ENCODE measurements at regions not wholly inside any gene's neighbourhood (a gene's known extent, or its start where the extent isn't known, plus 50 kb on each side); places are given as distances from the start of the nearest gene placed in this dataset.

DNA sequence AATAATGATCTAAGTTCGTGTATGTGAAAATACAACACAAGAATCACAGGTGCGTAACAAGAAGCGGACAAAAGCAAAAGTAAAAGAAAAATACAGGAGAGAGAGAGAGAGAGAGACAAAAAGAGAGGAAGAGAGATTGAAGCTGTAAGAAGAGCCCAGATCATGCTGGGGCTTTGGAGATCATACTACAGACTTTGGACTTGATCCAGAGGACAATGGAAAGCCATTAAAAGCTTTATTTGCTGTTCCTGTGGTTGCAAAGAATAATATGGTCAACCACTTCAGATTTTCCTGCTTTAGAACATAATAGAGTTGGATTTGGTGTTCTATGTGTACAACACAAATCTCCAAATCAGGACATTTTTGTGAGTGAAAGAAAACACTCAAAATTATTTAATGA, 561.4 kb downstream of the CAAP1 start:
- no peak for DNase-seq (ENCODE audit: extremely low read depth, low read depth, low spot score)

DNA sequence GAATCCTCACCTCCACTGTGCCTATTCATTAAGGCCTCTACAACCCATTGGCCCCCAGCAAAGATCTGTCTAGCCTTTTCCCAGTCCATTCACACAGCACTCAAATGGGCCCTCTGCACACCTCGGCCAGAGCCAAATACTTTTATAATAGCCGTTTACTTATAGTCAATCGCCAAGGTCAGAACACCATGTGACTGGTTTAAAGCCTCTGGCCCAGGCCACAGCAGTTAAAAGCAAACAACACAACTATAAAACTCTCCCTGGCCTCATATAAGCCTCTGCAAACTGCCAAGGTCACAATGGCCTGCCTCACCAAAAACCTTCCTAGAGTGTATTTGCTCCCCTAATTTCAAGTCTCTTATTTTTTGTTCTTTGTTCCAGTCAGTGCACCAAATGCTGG, 562.6 kb downstream of the CAAP1 start:
- DNase-seq (ENCODE audit: extremely low read depth, low read depth, low spot score): no peak

DNA sequence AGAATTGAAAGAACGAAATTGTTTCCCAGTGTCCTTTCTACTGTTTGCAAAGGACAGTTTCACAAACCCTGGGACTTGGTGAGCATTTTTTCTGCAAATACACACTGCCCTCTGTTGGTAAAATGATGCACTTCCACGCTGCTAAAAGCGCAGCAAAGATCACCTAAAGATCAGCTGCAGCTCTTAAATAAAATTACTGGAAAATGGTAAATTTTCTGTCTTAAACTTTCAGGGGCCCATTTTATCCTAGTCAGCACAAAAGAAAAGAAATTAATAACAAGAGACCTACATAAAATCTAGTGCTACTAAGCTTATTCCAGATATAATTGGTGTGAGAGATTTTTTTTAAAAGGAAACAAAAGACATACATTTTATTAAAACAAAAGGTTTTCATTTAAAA, 566.0 kb downstream of the CAAP1 start:
- DNase-seq (ENCODE audit: extremely low read depth, low read depth, low spot score): peak; percentile 77

DNA sequence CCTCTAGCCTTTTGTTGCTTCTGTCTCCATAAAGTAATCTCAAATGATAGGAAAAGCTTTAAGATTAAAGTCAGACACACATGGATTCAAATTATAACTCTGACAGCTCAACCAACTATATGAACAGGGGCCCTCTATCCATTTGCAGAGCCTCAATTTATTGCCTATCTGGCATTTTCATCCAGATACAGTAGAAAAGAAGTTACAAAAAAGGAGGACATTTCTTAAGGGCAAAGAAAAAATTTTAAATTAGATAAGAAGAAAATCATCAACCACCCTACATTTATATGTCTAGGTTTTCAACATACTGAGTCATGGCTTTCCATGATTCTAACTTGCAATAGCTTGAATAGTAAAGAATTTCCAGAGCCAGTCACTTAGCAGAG, 567.2 kb downstream of the CAAP1 start:
- DNase-seq (ENCODE audit: extremely low read depth, low read depth, low spot score): no peak

DNA sequence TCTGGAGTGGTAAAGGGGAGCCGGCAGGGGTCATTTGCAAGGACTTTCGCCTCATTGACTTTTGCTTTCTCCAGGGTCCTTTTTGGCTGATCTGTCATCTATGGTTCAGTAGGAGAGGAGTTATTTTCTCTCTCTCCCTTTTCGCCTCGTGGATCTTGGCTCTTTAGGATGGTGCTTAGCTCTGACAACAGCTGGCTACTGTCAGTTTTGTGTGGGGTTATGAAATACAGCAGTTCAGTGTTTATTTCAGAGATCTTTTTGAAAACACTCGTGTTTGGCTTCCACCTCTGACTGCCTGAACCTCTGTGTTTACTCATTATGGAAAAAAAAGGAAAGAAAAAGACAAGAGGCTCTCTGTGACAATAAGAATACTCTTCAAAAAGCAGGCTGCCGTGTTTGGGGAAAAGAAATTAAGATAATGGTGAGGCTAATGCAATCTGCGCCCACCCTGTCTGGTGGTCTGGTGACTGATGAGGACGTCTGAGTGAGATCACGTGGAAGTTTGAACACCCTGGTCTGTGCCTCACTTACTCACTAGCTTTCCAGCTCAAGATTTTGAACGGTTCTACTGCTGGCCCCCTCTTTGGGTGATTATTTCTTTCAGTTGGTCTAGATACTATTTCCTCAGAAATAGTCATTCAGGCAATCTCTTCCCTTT, 567.7 kb downstream of the CAAP1 start:
- no peak for DNase-seq (ENCODE audit: extremely low read depth, low read depth, low spot score)

DNA sequence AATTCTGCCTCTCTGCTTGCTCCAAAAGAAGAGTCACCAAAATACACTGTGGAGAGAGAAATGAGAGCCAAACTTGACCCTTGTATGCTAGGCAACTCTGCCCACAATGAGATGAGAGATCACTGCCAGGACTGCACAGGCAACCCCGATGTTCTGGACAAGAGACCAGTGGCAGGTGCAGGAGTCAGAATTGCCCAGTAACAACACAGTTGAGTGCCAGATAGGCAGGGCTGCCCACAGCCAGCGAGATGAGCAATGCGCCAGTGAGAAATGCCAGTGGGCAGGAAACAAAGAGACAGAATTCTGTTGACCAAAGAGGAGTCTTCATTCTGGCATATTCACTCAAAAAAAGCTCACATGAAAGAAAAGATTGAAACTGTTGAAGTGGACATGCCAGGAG, 570.7 kb downstream of the CAAP1 start:
- no peak for DNase-seq (ENCODE audit: extremely low read depth, low read depth, low spot score)

DNA sequence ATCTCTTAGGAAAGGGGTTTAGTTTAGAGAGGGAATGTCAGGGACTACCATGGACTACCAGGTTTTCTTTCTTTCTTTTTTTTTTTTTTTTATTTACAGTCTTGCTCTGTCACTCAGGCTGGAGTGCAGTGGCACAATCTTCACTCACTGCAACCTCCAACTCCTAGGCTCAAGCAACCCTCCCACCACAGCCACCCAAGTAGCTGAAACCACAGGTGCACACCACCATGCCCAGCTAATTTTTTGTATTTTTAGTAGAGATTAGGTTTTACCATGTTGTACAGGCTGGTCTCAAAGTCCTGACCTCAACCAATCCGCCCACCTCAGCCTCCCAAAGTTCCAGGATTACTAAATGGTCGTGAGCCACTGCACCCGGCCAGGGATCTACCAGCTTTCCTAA, 572.7 kb downstream of the CAAP1 start:
- no peak for DNase-seq (ENCODE audit: extremely low read depth, low read depth, low spot score)

DNA sequence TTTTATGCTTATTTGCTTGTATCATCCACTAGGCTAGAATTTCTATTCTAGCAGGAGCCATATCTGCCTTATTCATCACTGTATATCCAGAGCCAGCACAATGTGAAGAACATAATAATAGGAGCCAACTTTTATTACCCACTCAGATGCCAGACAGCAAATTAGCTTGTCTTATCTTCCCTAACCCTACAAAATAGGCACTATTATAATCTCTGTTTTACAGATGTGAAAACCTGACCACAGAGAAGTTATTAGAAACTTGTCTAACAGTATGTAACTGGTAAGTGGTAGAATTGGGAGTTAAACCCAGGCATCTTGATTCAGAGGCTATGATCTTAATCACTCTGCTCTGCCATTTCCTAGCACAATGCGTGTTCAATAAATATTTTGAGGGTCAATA, 579.5 kb downstream of the CAAP1 start:
- no peak for DNase-seq (ENCODE audit: extremely low read depth, low read depth, low spot score)

DNA sequence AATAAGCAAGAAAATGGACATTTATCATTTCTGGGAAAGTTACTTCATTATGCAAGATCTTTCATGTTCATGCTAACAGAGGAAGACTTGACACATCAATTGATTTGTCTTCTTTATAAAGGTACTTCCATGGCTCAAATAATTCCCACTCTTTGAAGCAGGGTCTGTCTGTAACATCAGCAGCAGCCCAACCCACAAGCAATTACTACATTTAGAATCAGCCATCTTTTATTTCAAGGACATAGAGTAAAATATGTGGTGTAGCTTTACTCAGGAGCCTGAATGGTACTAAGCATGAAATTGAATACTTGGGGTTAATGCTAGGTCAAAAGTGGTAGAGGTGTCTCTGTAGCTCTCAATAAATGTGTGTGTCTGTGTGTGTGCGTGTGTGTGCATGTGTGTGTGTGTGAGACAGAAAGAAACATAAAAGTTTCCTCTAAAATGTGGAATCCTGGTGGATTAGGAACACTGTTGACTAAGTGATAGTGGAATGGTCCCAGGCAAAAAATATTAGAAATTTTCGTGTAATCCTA, 581.1 kb downstream of the CAAP1 start:
- no peak for DNase-seq (ENCODE audit: extremely low read depth, low read depth, low spot score)

DNA sequence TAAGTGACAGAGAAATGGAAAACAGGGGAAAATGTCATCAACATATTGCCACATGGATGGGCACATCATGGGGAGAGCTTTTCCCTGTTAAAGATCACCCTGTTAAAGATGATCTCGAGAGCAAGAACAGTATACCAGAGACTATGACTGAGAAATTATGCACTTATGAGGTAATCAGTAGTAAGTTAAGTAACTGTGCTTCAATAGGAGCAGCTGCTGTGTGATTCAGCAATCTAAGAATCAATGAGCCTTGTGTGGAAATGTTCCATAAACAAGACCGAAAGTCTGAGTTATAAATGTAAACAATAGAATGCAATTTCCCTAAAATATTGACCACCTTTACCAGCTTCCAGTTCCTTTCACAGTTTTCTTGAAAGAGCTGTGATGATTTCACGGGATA, 582.3 kb downstream of the CAAP1 start:
- DNase-seq (ENCODE audit: extremely low read depth, low read depth, low spot score): no peak

DNA sequence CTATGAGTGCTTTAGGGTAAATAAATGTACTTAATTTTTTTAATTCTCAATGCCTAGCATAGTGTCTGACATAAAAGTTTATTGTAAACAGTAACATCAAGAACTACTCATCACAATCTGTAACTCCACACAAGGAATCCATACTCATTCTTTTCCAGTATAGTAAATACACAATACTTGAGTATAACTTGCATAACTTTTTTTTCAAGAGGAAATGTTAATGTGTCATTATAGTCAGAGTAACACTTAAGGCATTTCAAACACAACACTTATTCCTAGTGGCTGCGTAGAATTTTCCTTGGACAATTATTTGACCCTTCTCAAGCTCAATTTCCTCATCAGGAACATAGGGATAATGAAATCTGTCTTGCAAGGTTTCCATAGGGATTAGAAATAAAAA, 584.3 kb downstream of the CAAP1 start:
- DNase-seq (ENCODE audit: extremely low read depth, low read depth, low spot score): no peak

DNA sequence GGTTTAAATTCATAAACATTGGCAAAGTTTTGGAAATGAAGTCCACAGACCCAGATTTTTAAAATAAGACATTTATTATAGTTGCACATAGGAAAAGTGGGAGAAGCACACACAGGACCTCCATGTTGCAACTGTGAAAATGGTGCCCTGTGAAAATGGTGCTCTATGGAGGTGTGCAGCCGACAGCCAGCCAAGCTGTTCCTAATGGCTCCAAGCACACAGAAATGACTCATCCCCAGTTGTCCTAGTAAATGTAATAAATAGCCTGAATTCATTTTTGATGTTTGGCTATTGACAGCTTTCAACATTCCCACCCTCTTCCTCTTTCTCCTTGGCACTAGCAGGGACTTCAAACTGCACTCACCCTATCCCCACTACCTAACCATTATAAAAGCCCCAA, 590.9 kb downstream of the CAAP1 start:
- no peak for DNase-seq (ENCODE audit: extremely low read depth, low read depth, low spot score)

DNA sequence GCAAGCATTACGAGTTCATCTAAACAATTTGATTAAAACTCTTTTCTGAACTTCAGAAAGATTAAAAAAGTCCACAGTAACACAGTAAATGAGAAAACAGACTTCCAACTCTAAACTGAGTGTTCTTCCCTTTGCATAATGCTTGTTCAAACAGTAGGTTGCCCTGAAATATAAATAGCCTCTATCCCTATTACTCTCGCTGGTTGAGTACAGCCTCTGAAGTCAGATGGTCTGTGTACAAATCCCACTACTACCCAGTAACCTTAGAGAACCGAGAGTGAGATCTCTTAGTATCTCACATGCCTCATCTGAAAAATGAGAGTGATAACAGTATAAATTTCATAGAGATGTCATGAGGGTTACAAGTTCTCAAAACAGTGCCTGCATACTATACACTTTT, 591.6 kb downstream of the CAAP1 start:
- DNase-seq (ENCODE audit: extremely low read depth, low read depth, low spot score): no peak

DNA sequence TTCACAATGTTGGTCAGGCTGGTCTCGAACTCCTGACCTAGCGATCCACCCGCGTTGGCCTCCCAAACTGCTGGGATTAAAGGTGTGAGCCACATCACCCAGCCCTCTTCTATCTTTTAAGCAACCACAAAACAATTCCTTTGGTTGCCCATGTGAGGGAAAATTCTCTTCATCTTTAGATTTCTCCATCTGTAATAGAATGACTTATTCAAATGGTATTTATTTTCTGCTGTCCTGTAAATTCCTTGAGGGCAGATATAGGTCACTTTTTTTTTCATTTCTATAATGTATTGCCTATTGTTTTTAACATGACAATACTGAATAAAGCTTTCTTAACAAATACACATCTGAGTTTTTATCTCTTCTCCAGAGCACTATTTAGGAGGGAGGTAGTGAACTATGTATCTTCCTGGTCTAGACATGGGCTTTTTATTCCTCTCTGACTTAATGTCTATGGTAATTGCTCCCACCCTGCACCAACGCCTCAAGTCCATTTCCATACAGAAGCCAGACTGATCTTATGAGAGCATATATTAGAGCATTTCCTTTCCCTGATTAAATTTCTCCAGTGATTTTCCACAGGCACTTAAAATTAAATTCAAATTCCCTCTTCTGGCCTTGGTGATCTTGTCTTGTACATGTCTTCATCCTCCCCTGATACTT, 595.6 kb downstream of the CAAP1 start:
- DNase-seq (ENCODE audit: extremely low read depth, low read depth, low spot score): no peak

DNA sequence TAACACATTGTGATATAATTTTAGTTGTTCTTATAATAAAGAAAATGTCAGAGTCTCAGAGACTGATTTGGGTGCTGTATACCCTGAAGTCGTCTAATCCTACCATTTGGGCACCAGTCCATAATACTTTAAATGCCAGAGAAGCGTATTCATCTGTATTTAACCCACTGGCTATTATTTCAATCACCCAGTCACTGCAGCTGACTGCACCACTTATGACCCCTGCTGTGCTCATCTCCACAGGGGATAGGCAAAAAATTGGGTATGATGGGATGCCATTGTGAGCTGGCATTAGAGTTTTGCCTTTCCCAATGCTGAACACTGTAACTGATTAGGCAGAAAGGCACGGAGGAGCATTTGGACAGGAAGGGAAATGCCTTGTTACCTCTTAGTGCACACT, 599.7 kb downstream of the CAAP1 start:
- DNase-seq (ENCODE audit: extremely low read depth, low read depth, low spot score): no peak

DNA sequence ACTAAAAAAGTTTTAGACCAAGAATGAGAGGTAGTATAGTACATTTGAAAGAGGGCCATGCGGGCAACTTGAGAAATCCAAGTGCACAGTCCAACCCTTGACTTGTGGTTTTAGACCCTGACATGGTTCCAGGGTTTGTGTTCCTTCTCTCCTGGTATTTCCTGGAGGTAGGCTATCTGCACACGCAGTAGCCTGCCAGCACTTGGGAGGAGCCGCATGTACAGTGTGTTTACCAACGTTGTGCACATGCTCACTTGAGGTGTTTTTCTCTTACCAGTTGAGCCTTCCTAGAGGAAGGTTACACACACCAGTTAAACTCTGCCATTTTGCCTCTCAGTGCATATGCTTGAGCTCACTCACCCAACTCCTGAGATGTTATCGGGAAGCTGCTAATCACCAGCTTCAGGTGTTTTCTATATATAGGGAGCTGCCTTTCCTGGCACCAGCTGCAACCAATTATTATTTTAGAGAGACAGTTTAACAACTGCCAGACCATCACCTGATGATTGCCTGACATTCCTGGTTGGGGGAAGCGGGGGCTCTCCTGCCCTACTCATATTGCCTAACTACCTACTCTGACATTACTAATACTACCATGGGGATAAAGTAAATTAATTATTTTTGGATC, 593.4 kb upstream of the TUSC1 start:
- no peak for DNase-seq (ENCODE audit: extremely low read depth, low read depth, low spot score)

DNA sequence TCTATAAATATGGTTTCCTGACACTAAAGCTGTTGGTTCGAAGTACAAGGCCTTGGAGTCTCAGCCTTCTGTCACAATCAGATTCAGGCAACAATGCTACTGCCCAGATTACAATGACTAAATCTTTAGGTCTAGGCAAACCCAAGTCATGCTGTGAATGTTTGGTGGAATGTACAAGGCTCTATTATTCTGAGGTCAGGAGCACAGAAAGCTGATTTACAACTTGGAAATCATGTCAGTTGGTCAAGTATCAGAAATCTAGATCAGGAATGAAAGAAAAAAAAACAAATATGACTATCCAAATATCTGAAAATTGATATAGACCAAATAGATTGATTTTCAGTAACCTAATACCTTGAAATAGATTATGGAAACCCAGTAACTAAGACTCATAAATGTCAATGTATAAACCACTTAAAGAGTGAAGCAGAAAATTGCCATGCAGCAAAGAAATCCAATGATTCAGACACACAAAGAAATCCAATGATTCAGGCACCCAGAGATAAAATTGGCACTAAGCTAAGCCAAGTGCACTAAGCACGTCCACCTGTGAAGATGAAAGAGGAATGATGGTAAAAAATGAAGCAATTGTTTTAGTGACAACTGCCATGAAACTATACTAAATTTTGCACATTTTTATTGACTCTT, 588.0 kb upstream of the TUSC1 start:
- no peak for DNase-seq (ENCODE audit: extremely low read depth, low read depth, low spot score)

DNA sequence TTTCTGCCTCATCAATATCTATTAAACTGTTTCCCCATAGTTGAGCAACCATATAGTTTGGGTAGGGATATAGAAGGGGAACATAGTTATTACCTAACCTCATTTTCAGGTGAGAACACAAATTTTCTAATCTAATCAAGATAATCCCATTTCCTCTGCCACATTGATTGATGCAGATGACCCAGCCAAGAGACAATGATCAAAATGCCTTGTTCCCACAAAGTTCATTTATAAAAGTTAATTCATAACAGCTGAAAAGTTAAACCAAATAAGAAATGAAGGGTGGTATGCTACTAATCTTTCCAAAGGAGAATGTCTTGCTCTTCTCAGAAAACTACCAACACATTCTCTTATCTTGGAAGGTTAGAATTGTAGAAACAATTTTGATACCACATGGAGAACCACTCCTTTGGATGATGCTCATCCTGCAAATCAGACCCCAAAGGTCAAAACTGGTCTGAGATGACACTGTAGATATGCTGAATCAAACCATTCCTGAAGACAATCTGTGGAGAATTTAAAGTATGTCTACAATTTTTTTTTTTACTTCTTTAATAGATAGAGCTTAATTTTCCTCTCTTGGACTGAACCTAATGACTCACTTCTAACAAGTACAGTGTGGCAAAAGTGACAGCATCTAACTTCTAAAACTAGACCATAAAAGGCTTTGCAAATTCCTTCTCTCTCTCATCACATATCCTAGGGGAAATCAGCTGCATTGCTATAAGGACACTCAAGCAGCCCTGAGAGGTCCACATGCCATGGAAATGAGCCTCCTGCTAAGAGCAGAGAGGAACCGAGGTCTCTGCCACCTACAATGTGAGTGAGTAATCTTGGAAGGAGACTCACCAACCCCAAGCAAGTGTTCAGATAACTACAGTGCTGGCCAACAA, 586.7 kb upstream of the TUSC1 start:
- no peak for DNase-seq (ENCODE audit: extremely low read depth, low read depth, low spot score)

DNA sequence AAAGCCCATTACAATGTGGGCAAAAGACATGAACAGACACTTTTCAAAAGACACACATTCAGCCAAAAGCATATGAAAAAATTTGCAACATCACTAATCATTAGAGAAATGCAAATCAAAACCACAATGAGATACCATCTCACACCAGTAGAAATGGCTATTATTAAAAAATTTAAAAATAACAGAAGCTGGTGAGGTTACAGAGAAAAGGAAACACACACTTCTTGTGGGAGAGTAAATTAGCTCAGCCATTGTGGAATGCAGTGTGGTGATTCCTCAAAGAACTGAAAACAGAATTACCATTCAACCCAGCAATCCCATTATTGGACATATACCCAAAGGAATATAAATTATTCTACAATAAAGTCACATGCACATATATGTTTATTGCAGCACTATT, 585.2 kb upstream of the TUSC1 start:
- no peak for DNase-seq (ENCODE audit: extremely low read depth, low read depth, low spot score)

DNA sequence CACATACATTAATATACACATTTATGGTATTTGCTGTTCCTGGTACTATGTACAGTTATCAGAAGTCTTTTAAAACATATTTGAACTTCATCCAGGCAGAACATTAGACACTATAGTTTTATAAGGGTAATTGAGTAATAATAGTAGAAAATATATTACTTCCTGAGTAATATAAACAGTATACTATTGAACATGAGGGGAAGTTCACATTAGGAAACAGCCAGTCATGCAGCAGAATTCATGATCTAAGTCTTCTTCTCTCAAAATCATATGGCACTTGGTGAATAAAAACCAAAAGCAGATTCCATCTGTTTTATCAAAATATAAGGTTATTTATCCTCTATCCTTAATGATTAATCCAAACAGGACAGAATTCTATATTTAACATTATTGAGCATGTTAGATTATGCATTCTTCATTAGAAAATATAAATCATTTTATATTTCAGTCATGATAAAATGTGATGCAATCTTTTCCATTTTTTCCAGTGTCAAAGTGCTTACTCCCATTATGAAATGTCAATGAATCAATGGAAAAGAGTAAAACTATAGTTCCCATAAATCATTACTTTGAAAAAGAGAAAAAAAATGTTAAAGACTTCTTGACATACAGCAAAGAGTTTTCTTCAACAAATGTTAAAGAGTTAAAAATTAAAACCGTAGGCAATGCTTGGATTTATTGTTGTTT, 584.3 kb upstream of the TUSC1 start:
- no peak for DNase-seq (ENCODE audit: extremely low read depth, low read depth, low spot score)

Measured in glomerular endothelial cell (primary cell).